ENCODE measurements at regions not wholly inside any gene's neighbourhood (a gene's known extent, or its start where the extent isn't known, plus 50 kb on each side); places are given as distances from the start of the nearest gene placed in this dataset.

DNA sequence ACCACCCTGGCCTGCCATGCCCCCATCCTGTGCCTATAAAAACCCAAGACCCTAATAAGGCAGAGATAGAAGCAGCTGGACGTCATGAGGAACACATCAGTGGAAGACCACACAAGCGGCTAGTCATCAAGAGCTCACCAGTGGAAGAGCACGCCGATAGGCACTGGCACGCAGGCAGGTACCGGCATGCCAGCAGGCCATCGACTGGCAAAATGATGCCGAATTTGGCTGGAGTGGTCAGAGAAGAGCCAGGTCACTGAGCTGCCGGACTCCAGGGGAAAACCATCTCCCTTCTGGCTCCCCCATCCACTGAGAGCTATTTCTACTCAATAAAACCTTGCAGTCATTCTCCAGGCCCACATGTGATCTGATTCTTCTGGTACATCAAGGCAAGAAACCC, 227.6 kb upstream of the EXOC2 start:
- no peak overlapping the region for H3K27ac Mint-ChIP-seq
- DNase-seq (no peak), ATAC-seq (replicated peaks in 1 of 4) (no peak)
- ChIA-PET CTCF (no interaction called here), POLR2A (no interaction called here)
- H3K36me3 ChIP-seq (ENCODE audit: control insufficient read depth in 2 of 2, extremely low read depth in 1 of 2, insufficient read depth in 1 of 2, low read length in 1 of 2) = no peaks in the 10 kb centered on the region
- H3K4me1 Mint-ChIP-seq = no peaks in the 10 kb centered on the region
- H3K4me1 ChIP-seq (ENCODE audit: control insufficient read depth in 1 of 2, extremely low read depth in 1 of 2, insufficient read depth in 2 of 2, low read length in 2 of 2) = no peaks in the 10 kb centered on the region
- H3K9me3 ChIP-seq = no peaks in the 10 kb centered on the region
- H3K9me3 Mint-ChIP-seq = peaks cover 14 to 20% (median 19%) of the 10 kb centered on the region in 3 donors
- H3K27me3 Mint-ChIP-seq = peaks cover 24 to 40% of the 10 kb centered on the region in 2 donors
- H3K4me3 ChIP-seq (ENCODE audit: control insufficient read depth in 1 of 2, extremely low read depth in 1 of 2, low read length in 1 of 2) = no peak overlapping the region
- peaks cover 0 to 20% of the 10 kb centered on the region in 2 experiments for H3K27me3 ChIP-seq (replicated peaks in 1 of 2; ENCODE audit: control insufficient read depth in 2 of 2, extremely low read depth in 1 of 2, insufficient read depth in 2 of 2, low read length in 1 of 2)
- H3K36me3 Mint-ChIP-seq = no peaks in the 10 kb centered on the region
- H3K27ac ChIP-seq (ENCODE audit: low read length) = no peak overlapping the region
- no peak overlapping the region for H3K4me3 Mint-ChIP-seq
- WGBS (ENCODE audit: insufficient coverage) = 90% methylated on average over 8 of the region's 9 CpGs

DNA sequence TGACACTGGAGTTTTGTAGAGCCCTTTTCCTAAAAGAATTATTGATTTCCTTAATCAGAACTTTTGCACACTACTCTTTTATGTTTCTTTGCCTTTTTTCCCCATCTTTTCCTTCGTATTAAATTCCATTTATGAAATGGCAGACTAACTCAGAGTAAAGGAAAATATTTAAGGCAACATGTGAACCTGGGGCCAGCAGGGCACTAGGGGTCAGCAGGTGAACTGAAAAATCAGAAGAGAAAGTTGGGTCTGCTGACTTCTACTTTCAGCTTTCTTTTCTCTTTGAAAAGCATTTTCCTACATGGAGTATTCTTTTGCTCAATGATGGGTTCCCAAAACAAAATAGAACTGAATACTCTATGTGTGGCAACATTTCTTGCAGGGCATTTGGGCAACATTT, 226.6 kb upstream of the EXOC2 start:
- peaks cover 14 to 20% (median 19%) of the 10 kb centered on the region in 3 donors for H3K9me3 Mint-ChIP-seq
- WGBS (ENCODE audit: insufficient coverage) = no CpG with 5 or more reads among the region's 1 CpG

DNA sequence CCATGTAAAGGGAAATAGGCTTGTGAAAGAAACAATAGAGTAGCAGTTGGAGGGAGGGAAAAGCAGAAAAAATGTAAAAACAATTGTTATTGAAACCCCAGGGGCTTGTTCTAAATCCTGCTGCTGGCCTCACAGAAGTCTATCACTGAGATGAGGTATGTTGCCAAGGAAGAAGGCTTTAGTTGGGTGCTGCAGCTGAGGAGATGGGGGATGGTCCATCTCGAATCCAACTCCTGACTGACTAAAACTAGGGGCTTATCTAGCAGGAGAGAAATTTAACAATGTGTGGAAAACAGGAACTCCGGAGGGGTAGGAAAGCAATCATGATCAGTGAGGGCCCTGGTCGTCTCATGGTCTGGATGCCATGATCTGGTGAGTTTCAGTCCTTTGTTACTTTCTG, 225.0 kb upstream of the EXOC2 start:
- no peak overlapping the region for H3K27ac Mint-ChIP-seq
- H3K36me3 Mint-ChIP-seq = no peaks in the 10 kb centered on the region
- no peak overlapping the region for H3K4me3 Mint-ChIP-seq
- H3K4me1 Mint-ChIP-seq = no peaks in the 10 kb centered on the region
- CTCF ChIA-PET = no interaction called here
- no peaks in the 10 kb centered on the region for H3K36me3 ChIP-seq (ENCODE audit: control insufficient read depth in 2 of 2, extremely low read depth in 1 of 2, insufficient read depth in 1 of 2, low read length in 1 of 2)
- peaks cover 13 to 31% of the 10 kb centered on the region in 2 donors for H3K27me3 Mint-ChIP-seq
- DNase-seq = no peak
- H3K9me3 Mint-ChIP-seq = peaks cover 12 to 18% (median 14%) of the 10 kb centered on the region in 3 donors
- no peak overlapping the region for H3K27ac ChIP-seq (ENCODE audit: low read length)
- WGBS (ENCODE audit: insufficient coverage) = 17% methylated on average over 1 of the region's 3 CpGs
- POLR2A ChIA-PET = no interaction called here
- no peak for ATAC-seq (replicated peaks in 1 of 4)
- no peak overlapping the region for H3K4me3 ChIP-seq (ENCODE audit: control insufficient read depth in 1 of 2, extremely low read depth in 1 of 2, low read length in 1 of 2)
- H3K27me3 ChIP-seq (replicated peaks in 1 of 2; ENCODE audit: control insufficient read depth in 2 of 2, extremely low read depth in 1 of 2, insufficient read depth in 2 of 2, low read length in 1 of 2) = peaks cover 0 to 18% of the 10 kb centered on the region in 2 experiments
- H3K4me1 ChIP-seq (ENCODE audit: control insufficient read depth in 1 of 2, extremely low read depth in 1 of 2, insufficient read depth in 2 of 2, low read length in 2 of 2) = no peaks in the 10 kb centered on the region
- H3K9me3 ChIP-seq = no peaks in the 10 kb centered on the region

More for the DNA sequence above, 226.6 kb upstream of the EXOC2 start:
- POLR2A ChIA-PET = no interaction called here
- CTCF ChIA-PET = no interaction called here
- no peaks in the 10 kb centered on the region for H3K36me3 ChIP-seq (ENCODE audit: control insufficient read depth in 2 of 2, extremely low read depth in 1 of 2, insufficient read depth in 1 of 2, low read length in 1 of 2)
- H3K27me3 ChIP-seq (replicated peaks in 1 of 2; ENCODE audit: control insufficient read depth in 2 of 2, extremely low read depth in 1 of 2, insufficient read depth in 2 of 2, low read length in 1 of 2) = peaks cover 0 to 17% of the 10 kb centered on the region in 2 experiments
- H3K27ac ChIP-seq (ENCODE audit: low read length) = no peak overlapping the region
- no peak overlapping the region for H3K4me3 ChIP-seq (ENCODE audit: control insufficient read depth in 1 of 2, extremely low read depth in 1 of 2, low read length in 1 of 2)
- DNase-seq (no peak), ATAC-seq (replicated peaks in 1 of 4) (no peak)
- Mint-ChIP-seq H3K4me1 (no peaks in the 10 kb centered on the region), H3K4me3 (no peak overlapping the region), H3K27ac (no peak overlapping the region), H3K36me3 (no peaks in the 10 kb centered on the region), H3K27me3 (peaks cover 19 to 35% of the 10 kb centered on the region in 2 donors)
- H3K9me3 ChIP-seq = no peaks in the 10 kb centered on the region
- no peaks in the 10 kb centered on the region for H3K4me1 ChIP-seq (ENCODE audit: control insufficient read depth in 1 of 2, extremely low read depth in 1 of 2, insufficient read depth in 2 of 2, low read length in 2 of 2)

DNA sequence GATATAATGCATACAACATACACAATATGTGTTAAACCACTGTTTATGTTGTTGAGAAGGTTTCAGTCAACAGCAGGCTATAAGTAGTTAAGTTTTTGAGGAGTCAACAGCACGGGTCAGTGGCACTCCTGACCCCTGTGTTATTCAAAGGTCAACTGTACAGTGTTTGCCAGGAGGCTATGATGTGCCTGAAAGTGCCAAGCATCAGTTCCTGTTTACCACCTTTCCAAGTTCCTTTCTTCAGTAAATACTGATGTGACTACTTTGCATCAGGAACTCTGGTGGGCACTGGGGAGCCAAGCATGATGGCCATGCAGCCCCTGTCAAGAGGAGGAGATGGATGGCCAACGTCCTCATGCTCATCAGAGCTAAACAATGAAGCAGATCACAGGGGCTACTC, 224.4 kb upstream of the EXOC2 start:
- DNase-seq = no peak
- POLR2A ChIA-PET = no interaction called here
- no peak overlapping the region for H3K4me3 ChIP-seq (ENCODE audit: control insufficient read depth in 1 of 2, extremely low read depth in 1 of 2, low read length in 1 of 2)
- ATAC-seq (replicated peaks in 1 of 4) = no peak
- no peaks in the 10 kb centered on the region for H3K4me1 Mint-ChIP-seq
- no peak overlapping the region for H3K4me3 Mint-ChIP-seq
- no peaks in the 10 kb centered on the region for H3K36me3 Mint-ChIP-seq
- H3K27me3 Mint-ChIP-seq = peaks cover 13 to 31% of the 10 kb centered on the region in 2 donors
- H3K27ac ChIP-seq (ENCODE audit: low read length) = no peak overlapping the region
- peaks cover 11 to 17% (median 14%) of the 10 kb centered on the region in 3 donors for H3K9me3 Mint-ChIP-seq
- peaks cover 0 to 15% of the 10 kb centered on the region in 2 experiments for H3K27me3 ChIP-seq (replicated peaks in 1 of 2; ENCODE audit: control insufficient read depth in 2 of 2, extremely low read depth in 1 of 2, insufficient read depth in 2 of 2, low read length in 1 of 2)
- 57% methylated on average over 1 of the region's 2 CpGs for WGBS (ENCODE audit: insufficient coverage)
- no peaks in the 10 kb centered on the region for H3K4me1 ChIP-seq (ENCODE audit: control insufficient read depth in 1 of 2, extremely low read depth in 1 of 2, insufficient read depth in 2 of 2, low read length in 2 of 2)
- CTCF ChIA-PET = no interaction called here
- no peaks in the 10 kb centered on the region for H3K9me3 ChIP-seq
- H3K27ac Mint-ChIP-seq = no peak overlapping the region
- H3K36me3 ChIP-seq (ENCODE audit: control insufficient read depth in 2 of 2, extremely low read depth in 1 of 2, insufficient read depth in 1 of 2, low read length in 1 of 2) = no peaks in the 10 kb centered on the region

DNA sequence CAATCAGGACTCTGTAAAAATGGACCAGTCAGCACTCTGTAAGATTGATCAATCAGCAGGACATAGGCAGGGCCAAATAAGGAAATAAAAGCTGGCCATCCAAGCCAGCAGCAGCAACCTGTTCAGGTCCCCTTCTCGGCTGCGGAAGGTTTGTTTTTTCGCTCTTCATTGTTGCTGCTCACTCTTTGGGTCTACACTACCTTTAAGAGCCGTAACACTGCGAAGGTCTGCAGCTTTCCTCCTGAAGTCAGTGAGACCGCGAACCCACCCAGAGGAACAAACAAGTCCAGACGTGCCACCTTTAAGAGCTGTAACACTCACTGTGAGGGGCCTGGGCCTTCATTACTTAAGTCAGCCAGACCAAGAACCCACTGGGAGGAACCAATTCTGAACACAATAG, 223.2 kb upstream of the EXOC2 start:
- 94% methylated on average over 7 of the region's 8 CpGs for WGBS (ENCODE audit: insufficient coverage)
- Mint-ChIP-seq H3K36me3 (no peaks in the 10 kb centered on the region), H3K4me1 (no peaks in the 10 kb centered on the region), H3K4me3 (no peak overlapping the region), H3K27ac (no peak overlapping the region), H3K27me3 (peaks cover 16 to 42% of the 10 kb centered on the region in 2 donors), H3K9me3 (peaks cover 6 to 13% (median 7%) of the 10 kb centered on the region in 3 donors)
- DNase-seq (no peak), ATAC-seq (replicated peaks in 1 of 4) (no peak)
- no peaks in the 10 kb centered on the region for H3K36me3 ChIP-seq (ENCODE audit: control insufficient read depth in 2 of 2, extremely low read depth in 1 of 2, insufficient read depth in 1 of 2, low read length in 1 of 2)
- no peaks in the 10 kb centered on the region for H3K4me1 ChIP-seq (ENCODE audit: control insufficient read depth in 1 of 2, extremely low read depth in 1 of 2, insufficient read depth in 2 of 2, low read length in 2 of 2)
- H3K9me3 ChIP-seq = no peaks in the 10 kb centered on the region
- POLR2A ChIA-PET = no interaction called here
- no peak overlapping the region for H3K27ac ChIP-seq (ENCODE audit: low read length)
- H3K4me3 ChIP-seq (ENCODE audit: control insufficient read depth in 1 of 2, extremely low read depth in 1 of 2, low read length in 1 of 2) = no peak overlapping the region
- CTCF ChIA-PET = no interaction called here
- peaks cover 0 to 19% of the 10 kb centered on the region in 2 experiments for H3K27me3 ChIP-seq (replicated peaks in 1 of 2; ENCODE audit: control insufficient read depth in 2 of 2, extremely low read depth in 1 of 2, insufficient read depth in 2 of 2, low read length in 1 of 2)

DNA sequence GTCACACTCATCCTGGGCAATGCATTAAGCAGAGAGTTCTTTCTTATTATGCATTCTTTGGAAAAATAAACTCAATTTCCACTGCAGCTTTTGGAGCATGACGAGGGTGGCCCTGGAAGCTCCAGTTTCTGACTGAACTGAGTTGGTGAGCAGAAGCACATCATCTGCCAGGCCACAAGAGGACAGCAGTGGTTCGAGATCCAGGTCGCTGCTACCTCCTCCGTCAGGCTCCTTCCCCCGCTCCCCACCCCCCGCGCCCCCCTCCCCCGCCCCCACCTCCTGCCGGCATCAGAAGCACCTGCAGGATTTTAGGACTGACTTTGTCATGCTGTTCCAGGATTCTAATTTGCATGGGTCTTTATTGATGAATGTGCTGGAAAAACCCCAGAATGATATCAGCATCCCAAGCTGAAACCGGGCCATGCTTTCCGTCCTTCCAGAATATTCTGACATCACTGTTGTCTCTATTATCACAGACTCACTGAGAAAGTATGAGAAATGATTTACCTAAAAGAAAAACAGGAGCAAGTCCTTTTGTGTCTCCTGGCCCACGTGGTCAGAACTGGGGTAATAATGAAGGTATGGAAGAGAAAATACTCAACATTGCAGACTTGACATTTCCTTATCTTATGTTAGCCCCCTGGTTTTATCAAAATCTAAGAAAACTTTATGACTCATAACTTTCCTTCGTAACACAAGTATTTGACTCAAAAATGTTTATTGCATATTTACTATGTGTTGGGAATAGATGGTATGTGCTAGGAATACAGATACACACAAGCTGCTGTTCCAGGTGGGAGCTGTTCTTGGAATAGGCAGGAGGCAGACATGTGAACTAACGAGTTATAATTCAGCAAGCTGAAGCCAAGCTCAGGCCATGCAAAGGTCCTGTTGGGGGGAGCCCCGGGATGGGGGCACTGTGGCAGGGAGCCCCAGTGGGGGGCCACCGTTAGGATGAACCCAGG, 220.2 kb upstream of the EXOC2 start:
- Mint-ChIP-seq H3K27ac (no peak overlapping the region), H3K36me3 (no peaks in the 10 kb centered on the region), H3K27me3 (peaks cover 24 to 43% of the 10 kb centered on the region in 2 donors), H3K9me3 (peaks cover 0 to 5% (median 0%) of the 10 kb centered on the region in 3 donors), H3K4me1 (no peaks in the 10 kb centered on the region), H3K4me3 (no peak overlapping the region)
- Histone ChIP-seq H3K4me3 (ENCODE audit: control insufficient read depth in 1 of 2, extremely low read depth in 1 of 2, low read length in 1 of 2) (no peak overlapping the region), H3K36me3 (ENCODE audit: control insufficient read depth in 2 of 2, extremely low read depth in 1 of 2, insufficient read depth in 1 of 2, low read length in 1 of 2) (no peaks in the 10 kb centered on the region), H3K27ac (ENCODE audit: low read length) (no peak overlapping the region), H3K9me3 (no peaks in the 10 kb centered on the region), H3K4me1 (ENCODE audit: control insufficient read depth in 1 of 2, extremely low read depth in 1 of 2, insufficient read depth in 2 of 2, low read length in 2 of 2) (no peaks in the 10 kb centered on the region), H3K27me3 (replicated peaks in 1 of 2; ENCODE audit: control insufficient read depth in 2 of 2, extremely low read depth in 1 of 2, insufficient read depth in 2 of 2, low read length in 1 of 2) (peaks cover 0 to 22% of the 10 kb centered on the region in 2 experiments)
- ATAC-seq (replicated peaks in 1 of 4) = no peak
- no peak for DNase-seq
- WGBS (ENCODE audit: insufficient coverage) = 62% methylated on average over 3 of the region's 16 CpGs
- CTCF ChIA-PET = no interaction called here
- POLR2A ChIA-PET = no interaction called here
